Lower leg skin (tissue), 4 donors: ENCODE measurements at regions not wholly inside any gene's neighbourhood (a gene's known extent, or its start where the extent isn't known, plus 50 kb on each side); places are given as distances from the start of the nearest gene placed in this dataset.

Experiments
- DNase-seq, 2 donors: peaks; one replicate each; pipeline ENCODE4 v3.0.0-alpha.2; 2019; ENCODE audit warnings: low spot score in 2 of 2
- H3K4me3 ChIP-seq: fragments of 200-600 bp; sonication (generic); 2 replicates; pipeline ENCODE4 v1.5.1; 2017; ENCODE audit warnings: mild to moderate bottlenecking, low read depth; ENCODE audit not compliant: poor library complexity, severe bottlenecking
- POLR2A ChIP-seq, 2 donors: fragments of 450-650 bp; IDR thresholded peaks; one replicate each; pipeline ENCODE4 v1.6.1; 2016 to 2017; ENCODE audit warnings: antibody characterized with exemption in 2 of 2, mild to moderate bottlenecking in 1 of 2, moderate library complexity in 1 of 2
- WGBS, 2 donors: methylation state at CpG; one replicate each; pipeline ENCODE4 v1.1.5; 2018; 5-methylcytosine and 5-hydroxymethylcytosine counted together
- intact Hi-C: fragments of 100-400 bp; cut with DNase I; formaldehyde crosslinking; loops from one replicate; pipeline ENCODE4 v1.15.0; 2023; ENCODE audit warnings: low total_unique reads
- TF ChIP-seq, protein P1 (sequence below), 3 donors: fragments of 450-650 bp; IDR thresholded peaks; one replicate each; pipeline ENCODE4 v1.5.1; 2016; ENCODE audit warnings: antibody characterized with exemption in 3 of 3, mild to moderate bottlenecking in 3 of 3, moderate library complexity in 2 of 3

DNA sequence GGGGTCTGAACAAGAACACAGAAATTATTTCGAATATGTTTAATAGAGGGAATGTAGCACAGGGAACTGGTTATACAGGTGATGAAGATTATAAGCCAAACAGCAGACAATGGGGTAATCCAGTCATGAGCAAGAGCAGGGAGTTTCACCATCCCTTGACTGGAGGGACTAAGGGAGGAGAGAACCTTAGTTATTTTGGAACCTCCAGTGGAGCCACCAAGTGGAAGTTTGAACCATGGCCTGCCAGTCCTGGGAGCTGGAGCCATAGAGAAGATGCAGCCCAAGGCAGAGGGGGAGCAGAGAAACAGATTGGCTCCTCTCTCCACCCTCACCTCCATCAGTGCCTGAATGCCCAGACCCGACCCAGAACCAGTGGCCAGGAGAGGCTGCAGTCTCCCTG lies 264.6 kb upstream of the RASGEF1B start:
- WGBS, 2 donors = 89 to 94% methylated on average over 2 of the region's 2 CpGs
- TF ChIP-seq, protein P1, sequence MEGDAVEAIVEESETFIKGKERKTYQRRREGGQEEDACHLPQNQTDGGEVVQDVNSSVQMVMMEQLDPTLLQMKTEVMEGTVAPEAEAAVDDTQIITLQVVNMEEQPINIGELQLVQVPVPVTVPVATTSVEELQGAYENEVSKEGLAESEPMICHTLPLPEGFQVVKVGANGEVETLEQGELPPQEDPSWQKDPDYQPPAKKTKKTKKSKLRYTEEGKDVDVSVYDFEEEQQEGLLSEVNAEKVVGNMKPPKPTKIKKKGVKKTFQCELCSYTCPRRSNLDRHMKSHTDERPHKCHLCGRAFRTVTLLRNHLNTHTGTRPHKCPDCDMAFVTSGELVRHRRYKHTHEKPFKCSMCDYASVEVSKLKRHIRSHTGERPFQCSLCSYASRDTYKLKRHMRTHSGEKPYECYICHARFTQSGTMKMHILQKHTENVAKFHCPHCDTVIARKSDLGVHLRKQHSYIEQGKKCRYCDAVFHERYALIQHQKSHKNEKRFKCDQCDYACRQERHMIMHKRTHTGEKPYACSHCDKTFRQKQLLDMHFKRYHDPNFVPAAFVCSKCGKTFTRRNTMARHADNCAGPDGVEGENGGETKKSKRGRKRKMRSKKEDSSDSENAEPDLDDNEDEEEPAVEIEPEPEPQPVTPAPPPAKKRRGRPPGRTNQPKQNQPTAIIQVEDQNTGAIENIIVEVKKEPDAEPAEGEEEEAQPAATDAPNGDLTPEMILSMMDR (IDR thresholded peaks at IDR 0.05) = no peak
- no peak for DNase-seq
- no peak overlapping the region for H3K4me3 ChIP-seq
- intact Hi-C loops = no loop called here

DNA sequence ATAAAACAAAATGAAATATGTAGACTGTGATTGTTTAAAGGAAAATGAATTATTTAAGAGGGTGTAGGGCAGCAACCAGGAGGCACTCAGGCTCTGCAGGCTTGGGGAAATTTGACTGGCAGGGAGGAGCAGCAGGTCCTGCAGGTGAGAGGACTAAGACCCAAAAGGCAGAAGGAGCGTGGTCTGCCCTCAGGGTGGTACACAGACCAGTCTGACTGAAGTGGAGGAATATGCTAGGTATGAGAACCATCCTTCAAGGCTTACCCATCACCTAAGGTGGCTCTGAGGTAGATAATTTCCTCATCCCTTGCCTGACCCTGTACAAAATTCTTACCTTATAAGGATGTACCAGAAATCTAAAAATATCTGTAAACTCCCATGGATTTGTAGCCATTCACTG lies 261.3 kb upstream of the RASGEF1B start:
- H3K4me3 ChIP-seq = no peak overlapping the region
- WGBS, 2 donors = 65 to 90% methylated on average over 1 of the region's 1 CpG
- DNase-seq = no peak
- no peak for TF ChIP-seq POLR2A (IDR thresholded peaks at IDR 0.05)
- TF ChIP-seq, protein P1 (IDR thresholded peaks at IDR 0.05) = no peak
- intact Hi-C loops = no loop called here

GRCh38 chr4:81724925-81725329 lies 253.2 kb upstream of the RASGEF1B start:
- WGBS, 2 donors = 15 to 35% methylated on average over 2 of the region's 2 CpGs
- TF ChIP-seq POLR2A (IDR thresholded peaks at IDR 0.05) = no peak
- TF ChIP-seq, protein P1 (IDR thresholded peaks at IDR 0.05) = no peak
- H3K4me3 ChIP-seq = no peak overlapping the region
- intact Hi-C loops = no loop called here
- peak; percentile 76 to 94 for DNase-seq

- 43 to 51% methylated on average over 3 of the region's 3 CpGs for WGBS, 2 donors
- intact Hi-C loops = no loop called here
- peak in 1 of 2 donors; percentile 42 for DNase-seq
These were observed 252.3 kb upstream of the RASGEF1B start for GRCh38 chr4:81723927-81724587.

DNA sequence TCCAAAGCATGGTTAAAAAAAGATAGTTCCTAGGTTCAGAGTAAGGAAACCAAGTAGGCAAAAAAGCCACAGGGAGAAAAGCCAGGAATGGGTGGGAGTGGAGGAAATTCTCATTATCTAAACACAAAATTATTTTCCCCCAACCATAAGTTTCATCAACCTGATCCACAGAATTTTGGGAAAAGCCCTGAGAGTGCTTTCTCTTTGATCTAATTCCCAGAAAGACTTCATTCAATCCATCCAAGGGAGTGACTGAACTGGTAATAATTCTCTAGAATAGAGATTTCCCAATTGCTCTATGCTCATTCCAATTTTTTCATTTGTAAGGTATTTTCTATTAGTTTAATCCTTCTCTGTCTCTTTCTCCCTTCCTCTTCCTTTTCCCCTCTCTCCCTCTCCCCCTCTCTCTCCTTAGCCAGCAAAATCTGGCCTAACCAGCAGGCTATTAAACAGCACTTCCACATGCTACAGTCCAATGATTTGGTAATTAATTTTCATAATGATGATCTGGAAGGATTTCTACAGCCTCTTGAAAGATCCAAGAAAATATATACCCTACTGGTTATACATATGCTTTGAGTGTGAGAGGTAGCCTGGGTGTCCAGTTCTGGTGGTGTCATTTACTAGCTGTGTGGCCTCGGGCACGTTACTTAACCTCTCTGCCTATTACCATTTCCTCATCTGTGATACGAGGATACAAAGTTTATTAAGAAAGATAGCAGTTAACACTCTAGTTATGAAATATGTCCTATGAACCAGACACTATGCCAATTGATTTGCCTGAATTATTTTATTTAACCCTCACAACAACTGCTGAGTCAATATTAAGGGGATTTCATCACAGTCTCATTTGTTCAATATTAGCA lies 251.5 kb upstream of the RASGEF1B start:
- TF ChIP-seq, protein P1 (IDR thresholded peaks at IDR 0.05) = no peak
- no peak for TF ChIP-seq POLR2A (IDR thresholded peaks at IDR 0.05)
- intact Hi-C loops = no loop called here
- WGBS, 2 donors = 70 to 81% methylated on average over 3 of the region's 3 CpGs
- H3K4me3 ChIP-seq = no peak overlapping the region
- no peak for DNase-seq

More at GRCh38 chr4:81723927-81724587, 252.3 kb upstream of the RASGEF1B start:
- TF ChIP-seq, protein P1 (IDR thresholded peaks at IDR 0.05) = no peak
- TF ChIP-seq POLR2A (IDR thresholded peaks at IDR 0.05) = no peak
- no peak overlapping the region for H3K4me3 ChIP-seq
